ENCODE measurements at regions not wholly inside any gene's neighbourhood (a gene's known extent, or its start where the extent isn't known, plus 50 kb on each side); places are given as distances from the start of the nearest gene placed in this dataset.

DNA sequence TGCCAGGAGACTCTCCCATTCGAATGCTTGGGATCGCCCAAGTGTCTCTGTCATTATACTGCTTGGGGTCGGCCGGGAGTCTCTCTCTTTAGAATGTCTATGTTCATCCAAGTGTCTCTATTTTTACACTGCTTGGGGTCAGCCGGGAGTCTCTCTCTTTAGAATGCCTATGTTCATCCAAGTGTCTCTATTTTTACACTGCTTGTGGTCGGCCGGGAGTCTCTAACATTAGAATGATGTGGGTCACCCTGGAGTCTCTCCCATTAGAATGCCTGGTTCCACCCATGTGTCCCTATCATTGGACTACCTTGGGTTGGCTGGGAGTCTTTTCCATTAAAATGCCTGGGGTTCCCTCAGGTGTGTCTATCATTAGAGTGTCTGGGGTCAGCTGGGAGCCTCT, 2230.4 kb downstream of the TP53TG3F start:
- H3K27ac ChIP-seq (ENCODE audit: low read depth, low read length, poor library complexity, severe bottlenecking), result no peak overlapping the region
- H3K9me3 ChIP-seq (ENCODE audit: low read length), result no peaks in the 10 kb centered on the region
- no peaks in the 10 kb centered on the region for H3F3A ChIP-seq (ENCODE audit: insufficient read depth, low read length)
- H4K20me1 ChIP-seq (ENCODE audit: insufficient read depth, low read length), result no peaks in the 10 kb centered on the region
- H3K27me3 ChIP-seq (ENCODE audit: insufficient read depth, low read length), result no peaks in the 10 kb centered on the region
- H3K4me3 ChIP-seq (ENCODE audit: low read depth, low read length, poor library complexity, severe bottlenecking), result no peak overlapping the region
- no peak overlapping the region for H3K9ac ChIP-seq (ENCODE audit: low read length)
- H3K9me2 ChIP-seq (ENCODE audit: low read depth, low read length), result no peaks in the 10 kb centered on the region
- H3K36me3 ChIP-seq (ENCODE audit: insufficient read depth, low read length), result no peaks in the 10 kb centered on the region
- H3K4me2 ChIP-seq (ENCODE audit: low read length), result no peak overlapping the region
- TF ChIP-seq, protein P1, sequence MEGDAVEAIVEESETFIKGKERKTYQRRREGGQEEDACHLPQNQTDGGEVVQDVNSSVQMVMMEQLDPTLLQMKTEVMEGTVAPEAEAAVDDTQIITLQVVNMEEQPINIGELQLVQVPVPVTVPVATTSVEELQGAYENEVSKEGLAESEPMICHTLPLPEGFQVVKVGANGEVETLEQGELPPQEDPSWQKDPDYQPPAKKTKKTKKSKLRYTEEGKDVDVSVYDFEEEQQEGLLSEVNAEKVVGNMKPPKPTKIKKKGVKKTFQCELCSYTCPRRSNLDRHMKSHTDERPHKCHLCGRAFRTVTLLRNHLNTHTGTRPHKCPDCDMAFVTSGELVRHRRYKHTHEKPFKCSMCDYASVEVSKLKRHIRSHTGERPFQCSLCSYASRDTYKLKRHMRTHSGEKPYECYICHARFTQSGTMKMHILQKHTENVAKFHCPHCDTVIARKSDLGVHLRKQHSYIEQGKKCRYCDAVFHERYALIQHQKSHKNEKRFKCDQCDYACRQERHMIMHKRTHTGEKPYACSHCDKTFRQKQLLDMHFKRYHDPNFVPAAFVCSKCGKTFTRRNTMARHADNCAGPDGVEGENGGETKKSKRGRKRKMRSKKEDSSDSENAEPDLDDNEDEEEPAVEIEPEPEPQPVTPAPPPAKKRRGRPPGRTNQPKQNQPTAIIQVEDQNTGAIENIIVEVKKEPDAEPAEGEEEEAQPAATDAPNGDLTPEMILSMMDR (IDR thresholded peaks at IDR 0.05; ENCODE audit: low read length), result no peak
- TF ChIP-seq EZH2 (IDR thresholded peaks at IDR 0.05; ENCODE audit: borderline replicate concordance, low read length), result no peak
- H3K4me1 ChIP-seq (ENCODE audit: insufficient read depth, low read length, severe bottlenecking), result no peaks in the 10 kb centered on the region
- no peaks in the 10 kb centered on the region for H3K79me2 ChIP-seq (ENCODE audit: insufficient read depth, low read length)
- H2AFZ ChIP-seq (ENCODE audit: low read length), result no peak overlapping the region

DNA sequence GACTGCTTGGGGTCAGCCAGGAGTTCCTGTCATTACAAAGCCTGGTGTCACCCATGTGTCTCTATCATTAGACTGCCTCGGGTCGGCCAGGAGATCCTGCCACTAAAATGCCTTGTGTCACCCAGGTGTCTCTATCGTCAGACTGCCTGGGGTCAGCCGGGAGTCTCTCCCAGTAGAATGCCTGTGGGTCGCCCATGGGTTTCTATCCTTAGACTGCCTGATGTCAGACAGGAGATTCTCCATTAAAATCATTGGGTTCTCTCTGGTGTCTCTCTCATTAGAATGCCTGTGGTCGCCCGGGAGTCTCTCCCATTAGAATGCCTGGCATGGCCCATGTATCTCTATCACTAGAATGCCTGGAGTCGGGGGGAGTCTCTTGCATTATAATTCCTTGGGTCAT, 2231.0 kb downstream of the TP53TG3F start:
- no peaks in the 10 kb centered on the region for H4K20me1 ChIP-seq (ENCODE audit: insufficient read depth, low read length)
- no peaks in the 10 kb centered on the region for H3K9me2 ChIP-seq (ENCODE audit: low read depth, low read length)
- H3K27me3 ChIP-seq (ENCODE audit: insufficient read depth, low read length), result no peaks in the 10 kb centered on the region
- no peaks in the 10 kb centered on the region for H3K9me3 ChIP-seq (ENCODE audit: low read length)
- TF ChIP-seq EZH2 (IDR thresholded peaks at IDR 0.05; ENCODE audit: borderline replicate concordance, low read length), result no peak
- TF ChIP-seq, protein P1 (IDR thresholded peaks at IDR 0.05; ENCODE audit: low read length), result no peak
- H3K27ac ChIP-seq (ENCODE audit: low read depth, low read length, poor library complexity, severe bottlenecking), result no peak overlapping the region
- H3K4me2 ChIP-seq (ENCODE audit: low read length), result no peak overlapping the region
- no peaks in the 10 kb centered on the region for H3F3A ChIP-seq (ENCODE audit: insufficient read depth, low read length)
- H2AFZ ChIP-seq (ENCODE audit: low read length), result no peak overlapping the region
- no peak overlapping the region for H3K4me3 ChIP-seq (ENCODE audit: low read depth, low read length, poor library complexity, severe bottlenecking)
- no peaks in the 10 kb centered on the region for H3K4me1 ChIP-seq (ENCODE audit: insufficient read depth, low read length, severe bottlenecking)
- H3K36me3 ChIP-seq (ENCODE audit: insufficient read depth, low read length), result no peaks in the 10 kb centered on the region
- H3K79me2 ChIP-seq (ENCODE audit: insufficient read depth, low read length), result no peaks in the 10 kb centered on the region
- H3K9ac ChIP-seq (ENCODE audit: low read length), result no peak overlapping the region

DNA sequence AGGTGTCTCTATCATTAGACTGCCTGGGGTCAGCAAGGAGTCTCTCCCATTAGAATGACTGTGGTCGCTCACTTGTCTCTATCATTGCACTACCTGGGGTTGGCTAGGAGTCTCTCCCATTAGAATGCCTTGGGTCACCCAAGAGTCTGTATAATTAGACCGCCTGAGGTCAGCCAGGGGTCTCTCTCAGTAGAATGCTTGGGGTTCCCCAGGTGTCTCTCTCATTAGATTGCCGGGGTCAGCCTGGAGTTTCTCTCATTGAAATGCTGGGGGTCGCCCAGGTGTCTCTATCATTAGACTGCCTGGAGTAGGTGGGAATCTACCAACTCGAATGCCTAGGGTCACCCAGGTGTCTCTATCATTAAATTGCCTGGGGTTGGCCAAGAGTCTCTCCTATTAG, 2231.6 kb downstream of the TP53TG3F start:
- H3K9me3 ChIP-seq (ENCODE audit: low read length), result no peaks in the 10 kb centered on the region
- no peaks in the 10 kb centered on the region for H3K4me1 ChIP-seq (ENCODE audit: insufficient read depth, low read length, severe bottlenecking)
- no peak overlapping the region for H2AFZ ChIP-seq (ENCODE audit: low read length)
- TF ChIP-seq, protein P1 (IDR thresholded peaks at IDR 0.05; ENCODE audit: low read length), result no peak
- no peak for TF ChIP-seq EZH2 (IDR thresholded peaks at IDR 0.05; ENCODE audit: borderline replicate concordance, low read length)
- no peaks in the 10 kb centered on the region for H4K20me1 ChIP-seq (ENCODE audit: insufficient read depth, low read length)
- no peak overlapping the region for H3K4me3 ChIP-seq (ENCODE audit: low read depth, low read length, poor library complexity, severe bottlenecking)
- H3K4me2 ChIP-seq (ENCODE audit: low read length), result no peak overlapping the region
- no peaks in the 10 kb centered on the region for H3F3A ChIP-seq (ENCODE audit: insufficient read depth, low read length)
- H3K36me3 ChIP-seq (ENCODE audit: insufficient read depth, low read length), result no peaks in the 10 kb centered on the region
- H3K9me2 ChIP-seq (ENCODE audit: low read depth, low read length), result no peaks in the 10 kb centered on the region
- no peak overlapping the region for H3K9ac ChIP-seq (ENCODE audit: low read length)
- H3K79me2 ChIP-seq (ENCODE audit: insufficient read depth, low read length), result no peaks in the 10 kb centered on the region
- H3K27ac ChIP-seq (ENCODE audit: low read depth, low read length, poor library complexity, severe bottlenecking), result no peak overlapping the region
- H3K27me3 ChIP-seq (ENCODE audit: insufficient read depth, low read length), result no peaks in the 10 kb centered on the region

Data from OCI-LY1 (cell line).